ENCODE measurements at regions not wholly inside any gene's neighbourhood (a gene's known extent, or its start where the extent isn't known, plus 50 kb on each side); places are given as distances from the start of the nearest gene placed in this dataset.
"Not testable (repeated sequence)": the region's sequence is repeated elsewhere in the genome, so short reads cannot be mapped to it uniquely, and the experiment has no call there.

DNA sequence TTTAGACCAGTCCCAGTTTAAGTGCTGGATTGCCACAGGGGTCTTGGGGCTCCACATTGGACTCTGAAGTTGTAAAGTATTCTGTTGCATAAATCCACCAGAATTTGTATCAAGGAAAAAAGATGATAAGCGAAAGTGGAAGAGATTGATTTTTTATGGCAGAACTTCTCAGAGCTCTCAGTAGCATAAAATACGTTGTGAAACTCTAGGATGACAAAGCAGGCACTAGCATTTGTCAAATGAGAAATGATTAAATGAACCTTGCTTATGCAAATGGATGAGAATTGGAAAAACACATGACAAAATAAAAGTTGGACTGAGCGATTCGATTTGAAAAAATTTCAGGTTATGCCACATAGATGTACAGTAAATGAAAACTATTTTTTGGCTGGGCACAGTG is 253.8 kb upstream of the RAB4A start:
- DNase-seq: no peak

DNA sequence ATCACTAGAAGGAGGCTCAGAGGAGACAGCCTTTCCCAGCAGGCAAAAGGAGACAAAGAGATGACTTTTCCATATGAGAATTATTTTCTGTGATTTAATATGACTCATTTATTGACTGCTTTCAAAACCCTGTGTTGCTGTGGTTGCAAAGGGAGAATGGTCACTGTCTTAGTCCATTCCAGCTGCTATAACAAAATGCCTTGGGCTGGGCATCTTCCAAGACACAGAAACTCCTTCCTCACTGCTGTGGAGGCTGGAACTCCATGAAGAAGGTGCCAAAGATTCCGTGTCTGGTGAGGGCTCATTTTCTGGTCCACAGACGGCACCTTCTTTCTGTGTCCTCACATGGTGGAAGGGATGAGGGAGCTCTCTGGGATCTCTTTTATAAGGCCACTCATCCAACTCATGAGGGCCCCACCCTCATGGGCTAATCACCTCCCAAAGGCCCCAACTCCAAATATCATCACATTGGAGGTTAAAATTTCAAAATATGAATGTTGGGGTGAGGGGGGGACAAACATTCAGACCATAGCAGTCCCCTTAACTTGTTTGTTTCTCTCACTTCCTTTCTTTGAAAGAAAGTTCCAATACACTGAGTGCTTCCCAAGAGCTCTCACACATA is 252.1 kb upstream of the RAB4A start:
- no peak for DNase-seq

DNA sequence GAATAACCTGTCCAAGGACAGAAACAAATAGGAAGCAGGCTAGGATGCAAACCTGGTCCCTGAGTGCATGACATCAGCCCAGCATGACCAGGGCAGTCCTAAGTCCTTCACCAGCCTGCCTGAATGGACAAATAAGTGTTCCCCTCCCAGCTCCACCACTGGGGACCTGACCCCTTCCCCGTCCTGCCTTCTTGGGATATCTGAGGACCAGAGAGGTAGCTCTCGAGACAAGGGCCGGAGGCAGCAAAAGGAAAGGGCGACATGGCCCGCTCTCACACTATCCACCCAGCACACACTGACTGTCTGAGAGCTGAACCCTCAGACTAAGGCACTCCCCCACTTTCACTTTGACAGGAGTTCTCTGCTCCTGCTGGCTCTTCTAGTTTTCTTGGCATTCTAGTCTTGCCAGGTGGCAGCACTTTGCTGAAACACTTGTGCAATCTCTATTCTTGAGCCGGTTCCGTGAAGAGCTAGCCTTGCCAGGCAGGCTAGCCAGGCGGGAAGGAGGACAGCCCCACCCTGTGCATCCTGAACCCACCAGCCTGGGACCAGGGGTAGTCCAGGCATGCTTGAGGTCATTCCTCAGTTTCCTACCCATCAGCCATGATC is 251.1 kb upstream of the RAB4A start:
- no peak for DNase-seq

GRCh38 chr1:229021034-229021433 is 249.9 kb upstream of the RAB4A start:
- not testable (repeated sequence) for DNase-seq

- DNase-seq: no peak
These were observed 248.1 kb upstream of the RAB4A start for GRCh38 chr1:229022595-229023333.

- DNase-seq: no peak
These were observed 247.1 kb upstream of the RAB4A start for GRCh38 chr1:229023651-229024300.

DNA sequence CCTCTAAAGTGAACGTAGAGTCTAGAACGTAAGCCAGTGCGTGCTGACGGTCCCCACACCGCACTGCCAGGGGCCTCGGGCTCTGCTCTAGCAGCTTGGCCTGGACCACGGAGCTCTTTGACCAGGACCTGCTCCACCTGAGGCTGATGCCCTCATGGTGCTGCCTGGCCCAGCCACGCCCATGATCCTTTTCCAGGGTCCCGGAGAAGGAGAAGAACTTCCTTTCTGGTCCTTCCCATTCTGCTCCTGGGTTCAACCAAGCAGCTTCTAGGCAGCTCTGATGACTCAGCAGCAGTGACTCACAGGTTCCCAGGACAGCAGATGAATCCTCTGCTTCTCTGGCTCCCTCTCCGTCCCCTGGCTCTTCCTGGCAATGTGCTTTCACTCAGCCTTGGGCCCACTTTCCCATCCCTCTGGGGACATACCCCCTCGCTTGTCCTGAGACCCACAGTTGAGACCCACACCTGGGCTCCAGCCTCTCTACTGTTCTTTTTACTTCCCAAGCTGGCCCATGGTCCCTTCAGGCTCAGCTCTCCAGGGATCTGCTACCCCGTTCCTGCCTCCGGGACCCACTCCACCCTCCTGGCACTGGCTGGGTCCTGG is 246.3 kb upstream of the RAB4A start:
- no peak for DNase-seq

DNA sequence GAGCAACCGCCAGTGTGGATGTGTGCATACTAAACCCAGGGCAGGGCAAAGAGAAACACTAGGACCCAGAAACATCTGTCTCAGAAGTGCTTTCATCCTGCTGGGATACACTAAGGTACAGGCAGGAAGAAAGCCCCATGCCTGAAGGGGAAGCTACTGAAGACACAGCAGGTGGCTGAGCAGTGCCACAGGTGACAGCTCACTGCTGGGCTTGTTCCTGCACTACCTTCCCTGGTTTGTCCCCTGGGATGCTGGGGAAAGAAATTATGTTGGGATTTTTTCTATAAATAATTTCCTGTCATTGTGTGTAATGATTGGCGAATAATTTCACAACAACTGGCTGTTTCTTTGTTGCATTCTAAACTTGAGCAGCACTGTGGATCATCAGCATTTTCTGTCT is 245.3 kb upstream of the RAB4A start:
- DNase-seq: no peak

GRCh38 chr1:229027158-229027557 is 243.8 kb upstream of the RAB4A start:
- no peak for DNase-seq

DNA sequence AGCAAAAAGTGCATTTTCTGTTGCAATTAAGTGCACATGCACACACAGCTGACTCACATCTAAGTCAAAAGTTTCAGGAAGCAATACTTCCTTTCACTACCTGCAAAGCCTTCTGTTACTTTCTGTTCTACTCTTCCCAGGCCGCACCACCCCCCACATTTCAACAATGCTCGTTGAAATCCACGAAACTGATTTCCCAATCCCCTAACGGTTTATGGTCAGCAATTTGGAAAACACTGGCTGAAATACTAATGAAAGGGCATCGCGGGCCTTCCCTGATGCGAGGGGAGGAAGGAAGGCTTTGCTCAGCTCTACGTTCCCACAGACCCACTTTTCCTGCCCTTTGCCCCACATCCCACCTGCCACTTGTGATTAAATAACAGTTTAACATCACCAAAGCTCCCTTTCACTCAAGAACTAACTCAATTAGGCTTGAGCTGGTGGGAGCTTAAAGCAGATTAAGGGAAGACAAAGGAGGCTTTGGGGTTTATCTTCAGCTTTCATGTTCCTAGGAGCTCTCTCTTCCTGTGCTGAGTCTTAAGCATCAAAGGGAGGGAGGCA is 243.2 kb upstream of the RAB4A start:
- no peak for DNase-seq

DNA sequence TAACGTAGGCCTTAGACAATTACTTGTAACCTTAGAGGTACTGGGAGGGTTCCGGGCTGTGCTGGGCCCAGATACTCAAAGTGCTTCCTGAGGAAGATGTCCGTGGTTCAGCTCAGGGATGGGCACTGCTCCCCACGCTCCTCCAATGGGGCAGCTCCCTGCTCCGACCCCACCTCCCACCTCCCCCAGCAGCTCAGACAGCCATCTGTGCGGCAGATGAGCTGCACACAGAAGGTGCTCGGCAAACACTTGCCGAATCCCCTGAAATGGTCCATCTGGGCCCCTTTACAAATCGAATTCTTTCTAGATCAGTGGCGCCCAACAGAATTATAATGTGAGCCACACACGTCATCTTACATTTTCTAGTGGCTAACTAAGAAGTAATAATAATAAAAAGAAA is 242.4 kb upstream of the RAB4A start:
- no peak for DNase-seq

GRCh38 chr1:229028987-229029878 is 241.7 kb upstream of the RAB4A start:
- no peak for DNase-seq

GRCh38 chr1:229029879-229030235 is 241.1 kb upstream of the RAB4A start:
- no peak for DNase-seq

DNA sequence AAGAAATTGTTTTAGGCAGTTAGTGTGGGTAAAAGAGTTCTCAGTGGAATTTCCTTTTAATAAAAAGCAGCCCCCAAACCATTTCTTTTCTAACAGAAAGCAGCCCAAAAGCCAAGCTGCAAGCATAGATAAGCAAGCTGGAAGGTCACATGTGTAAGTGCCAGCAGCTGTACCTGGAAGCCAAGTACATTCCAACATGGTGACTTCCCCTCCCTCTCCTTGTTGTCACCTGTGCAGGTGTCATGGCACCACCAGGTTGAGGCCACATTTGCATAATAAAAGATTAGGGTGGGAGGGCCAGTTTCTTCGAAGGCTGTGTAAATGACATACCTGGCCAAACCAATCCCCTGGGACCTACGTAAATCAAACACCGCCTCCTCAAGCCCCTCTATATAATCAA is 240.3 kb upstream of the RAB4A start:
- DNase-seq: no peak

DNA sequence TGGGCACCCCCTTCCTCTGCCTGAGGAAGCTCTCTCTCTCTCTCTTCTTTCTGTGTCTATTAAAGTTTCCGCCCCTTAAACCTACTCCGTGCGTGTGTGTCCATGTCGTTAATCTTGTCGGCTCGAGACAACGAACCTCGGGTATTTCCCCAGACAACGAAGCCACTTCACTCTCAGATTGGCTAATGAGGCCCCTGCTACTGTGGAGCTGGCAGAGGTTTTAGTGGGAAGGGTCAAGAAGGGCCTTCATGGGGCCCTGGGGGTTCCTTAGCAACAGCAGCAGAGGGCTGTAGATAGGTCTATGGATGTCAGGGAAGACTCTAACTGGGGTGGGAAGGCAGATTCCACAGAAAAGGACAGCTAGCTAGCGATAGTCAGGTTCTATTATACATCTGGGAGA is 239.8 kb upstream of the RAB4A start:
- DNase-seq: no peak

DNA sequence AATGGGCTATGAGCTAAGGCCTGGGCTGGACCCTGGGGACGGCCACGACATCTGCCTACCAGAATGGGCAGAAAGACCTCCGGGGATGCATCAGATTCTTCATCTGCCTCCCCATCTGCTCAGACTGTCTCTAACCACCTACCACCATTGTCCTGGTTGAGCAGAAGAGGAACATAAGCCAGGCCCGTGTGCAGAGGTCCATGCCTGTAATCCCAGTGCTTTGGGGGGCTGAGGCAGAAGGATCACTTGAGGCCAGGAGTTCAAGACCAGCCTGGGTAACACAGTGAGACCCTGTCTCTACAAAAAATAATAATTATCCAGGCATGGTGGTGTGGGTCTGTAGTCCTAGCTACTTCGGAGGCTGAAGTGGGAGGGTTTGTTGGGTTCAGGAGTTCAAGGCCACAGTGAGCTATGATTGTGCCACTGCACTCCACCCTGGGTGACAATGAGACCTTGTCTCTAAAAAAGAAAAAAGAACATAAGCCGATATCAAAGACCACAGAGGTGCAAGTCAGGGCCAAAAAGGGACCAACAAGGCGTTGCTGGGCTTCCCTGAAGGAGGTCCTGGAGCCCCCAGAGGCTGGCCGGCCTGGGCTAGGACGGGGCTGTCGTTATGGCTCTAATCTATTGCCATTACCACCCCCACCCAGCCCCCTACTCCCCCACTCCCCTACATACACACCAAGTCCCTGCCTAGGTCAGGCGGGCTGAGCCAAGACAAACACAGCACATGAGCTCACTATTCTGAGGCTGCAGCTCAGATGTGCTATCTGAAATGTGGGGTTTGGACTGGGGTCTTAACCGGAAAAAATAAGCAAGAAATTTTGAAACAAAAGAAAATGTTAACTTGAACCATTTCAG is 239.2 kb upstream of the RAB4A start:
- DNase-seq: no peak

DNA sequence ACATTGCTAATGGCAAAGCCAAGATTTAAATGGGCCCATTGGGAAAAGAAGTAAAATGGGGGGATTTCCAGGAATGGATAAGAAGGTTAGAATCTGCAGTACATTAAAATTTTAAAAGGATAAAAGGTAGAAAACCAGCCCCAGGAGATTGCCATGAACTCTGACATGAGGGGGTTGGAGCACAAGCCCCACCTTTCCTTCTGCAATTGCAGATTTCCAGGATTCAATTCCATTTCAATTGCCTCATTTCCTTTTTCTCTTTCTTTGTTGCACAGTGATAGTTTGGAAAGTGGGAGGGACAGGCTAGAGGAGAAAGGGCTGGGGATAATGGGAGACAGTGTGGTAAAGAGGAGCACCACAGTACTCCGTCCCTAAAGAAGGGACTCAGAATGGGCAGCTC is 238.5 kb upstream of the RAB4A start:
- DNase-seq: no peak

DNA sequence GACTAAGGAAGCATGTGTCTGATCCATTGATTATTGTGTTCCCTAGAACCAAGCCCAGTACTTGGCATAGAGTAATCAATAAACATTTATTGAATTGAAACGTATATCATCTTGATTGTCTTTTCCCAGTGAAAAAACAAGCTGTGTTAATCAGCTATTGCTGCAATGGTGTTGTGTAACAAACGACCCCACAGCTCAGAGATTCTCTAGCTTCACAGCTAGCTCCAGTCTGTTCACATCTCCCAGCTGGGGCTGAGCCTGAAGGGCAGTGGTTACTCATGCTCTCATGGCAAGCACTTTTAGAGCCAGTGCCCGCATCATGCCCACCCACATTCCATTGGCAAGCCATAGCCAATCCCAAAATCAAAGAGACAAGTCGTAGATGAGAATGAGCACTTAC is 237.4 kb upstream of the RAB4A start:
- no peak for DNase-seq

DNA sequence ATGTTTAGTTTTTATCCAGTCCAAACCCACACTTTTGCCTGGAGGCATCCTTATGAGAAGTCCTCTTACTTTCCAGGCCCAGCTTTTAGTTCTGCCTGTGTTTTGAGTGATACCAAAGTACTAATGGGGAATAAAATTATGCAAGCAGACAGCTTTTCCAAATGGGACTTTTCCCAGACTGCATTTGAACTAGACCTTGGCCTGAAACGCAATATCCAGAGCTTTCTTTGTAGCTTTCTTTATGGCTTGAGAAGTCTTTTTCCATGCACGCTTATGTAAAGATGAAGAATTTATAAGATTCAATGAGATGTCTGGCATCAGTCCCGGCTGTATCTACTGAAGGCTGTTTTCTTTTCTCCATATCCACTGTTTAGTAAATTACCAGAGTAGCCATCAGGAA is 236.6 kb upstream of the RAB4A start:
- no peak for DNase-seq

- no peak for DNase-seq
These were observed 235.7 kb upstream of the RAB4A start for GRCh38 chr1:229035054-229035747.

- no peak for DNase-seq
These were observed 235.2 kb upstream of the RAB4A start for GRCh38 chr1:229035748-229036082.
